Right ventricle myocardium superior (tissue), 1 donor: ENCODE measurements at regions not wholly inside any gene's neighbourhood (a gene's known extent, or its start where the extent isn't known, plus 50 kb on each side); places are given as distances from the start of the nearest gene placed in this dataset.
A peak's percentile ranks its signal among the peaks of the same experiment; 100 is the strongest.
"Not testable (repeated sequence)": the region's sequence is repeated elsewhere in the genome, so short reads cannot be mapped to it uniquely, and the experiment has no call there.

ENCODE experiments used
- ATAC-seq: fragments of 200-7000 bp; cut with Tn5 transposase; one replicate; pipeline ENCODE4 v1.9.1; 2020; ENCODE audit warnings: mild to moderate bottlenecking; ENCODE audit not compliant: poor library complexity
- DNase-seq: peaks from one replicate; pipeline ENCODE4 v3.0.0-alpha.2; 2020
- intact Hi-C: fragments of 100-400 bp; cut with DNase I; formaldehyde crosslinking; loops from one replicate; pipeline ENCODE4 v1.11.2; 2022
- donor health status: DM: no; HTN: yes; CAD: no; lungs with severe emphysema.

- intact Hi-C loops, result no loop called here
- DNase-seq, result no peak
- ATAC-seq, result no peak
Measured at GRCh38 chr7:115802415-115802814, 228.1 kb downstream of the TFEC start.

GRCh38 chr7:115799430-115799829 is 231.1 kb downstream of the TFEC start:
- DNase-seq (no peak), ATAC-seq (no peak)
- intact Hi-C loops, result no loop called here

GRCh38 chr7:115793958-115794702 is 236.4 kb downstream of the TFEC start:
- ATAC-seq (no peak), DNase-seq (no peak)
- intact Hi-C loops, result no loop called here

- intact Hi-C loops, result no loop called here
- ATAC-seq (no peak), DNase-seq (peak; percentile 33)
Measured at GRCh38 chr7:115789901-115790300, 240.7 kb downstream of the TFEC start.

GRCh38 chr7:115789473-115789872 is 241.1 kb downstream of the TFEC start:
- ATAC-seq, DNase-seq, intact Hi-C loops: not testable (repeated sequence)

GRCh38 chr7:115782696-115783490 is 247.7 kb downstream of the TFEC start:
- DNase-seq, result no peak
- intact Hi-C loops, result no loop called here
- no peak for ATAC-seq

- intact Hi-C loops, result no loop called here
- ATAC-seq (no peak), DNase-seq (no peak)
Measured at GRCh38 chr7:115779561-115779960, 251.0 kb downstream of the TFEC start.

- DNase-seq (no peak), ATAC-seq (no peak)
- intact Hi-C loops, result no loop called here
Measured at GRCh38 chr7:115775981-115776380, 254.6 kb downstream of the TFEC start.

GRCh38 chr7:115763347-115763746 is 267.2 kb downstream of the TFEC start:
- no peak for DNase-seq
- intact Hi-C loops, result no loop called here
- ATAC-seq, result no peak

GRCh38 chr7:115758025-115758424 is 272.5 kb downstream of the TFEC start:
- intact Hi-C loops, result no loop called here

GRCh38 chr7:115754226-115754625 is 276.3 kb downstream of the TFEC start:
- DNase-seq (no peak), ATAC-seq (no peak)
- intact Hi-C loops, result no loop called here

More at GRCh38 chr7:115758025-115758424, 272.5 kb downstream of the TFEC start:
- ATAC-seq, result no peak
- no peak for DNase-seq

GRCh38 chr7:115749924-115750323 is 280.6 kb downstream of the TFEC start:
- intact Hi-C loops, result no loop called here
- no peak for ATAC-seq
- peak; percentile 20 for DNase-seq

GRCh38 chr7:115748123-115748738 is 282.3 kb downstream of the TFEC start:
- intact Hi-C loops, result no loop called here
- DNase-seq, result no peak
- ATAC-seq, result peak; percentile 59

- no peak for DNase-seq
- ATAC-seq, result no peak
- intact Hi-C loops, result no loop called here
Measured at GRCh38 chr7:115747174-115747573, 283.4 kb downstream of the TFEC start.

GRCh38 chr7:115740043-115740442 is 290.5 kb downstream of the TFEC start:
- intact Hi-C loops, result no loop called here
- ATAC-seq (no peak), DNase-seq (no peak)

GRCh38 chr7:115734641-115735040 is 295.9 kb downstream of the TFEC start:
- intact Hi-C loops, result no loop called here
- no peak for ATAC-seq
- no peak for DNase-seq

GRCh38 chr7:115731796-115732471 is 298.6 kb downstream of the TFEC start:
- DNase-seq (no peak), ATAC-seq (peak; percentile 86)
- intact Hi-C loops, result no loop called here

GRCh38 chr7:115728518-115728917 is 302.0 kb downstream of the TFEC start:
- DNase-seq, result no peak
- intact Hi-C loops, result no loop called here
- no peak for ATAC-seq

- DNase-seq (no peak), ATAC-seq (no peak)
- intact Hi-C loops, result no loop called here
Measured at GRCh38 chr7:115724400-115725056, 306.0 kb downstream of the TFEC start.
